ENCODE measurements at regions not wholly inside any gene's neighbourhood (a gene's known extent, or its start where the extent isn't known, plus 50 kb on each side); places are given as distances from the start of the nearest gene placed in this dataset.

- Mint-ChIP-seq H3K27ac (no peak overlapping the region), H3K4me1 (no peaks in the 10 kb centered on the region), H3K36me3 (ENCODE audit: low read depth) (no peaks in the 10 kb centered on the region), H3K9me3 (peaks cover 85% of the 10 kb centered on the region), H3K4me3 (no peak overlapping the region), H3K27me3 (ENCODE audit: insufficient read depth, low read depth, poor library complexity) (no peaks in the 10 kb centered on the region)
- no peaks in the 10 kb centered on the region for H3K36me3 ChIP-seq (ENCODE audit: insufficient read depth)
- H3K79me2 ChIP-seq (replicated peaks; ENCODE audit: insufficient read depth), result no peaks in the 10 kb centered on the region
- H3K4me3 ChIP-seq, result no peak overlapping the region
- no peaks in the 10 kb centered on the region for H3K4me1 ChIP-seq (ENCODE audit: insufficient read depth)
- H3K27me3 ChIP-seq (ENCODE audit: insufficient read depth), result no peaks in the 10 kb centered on the region
- H3K27ac ChIP-seq (ENCODE audit: low read depth), result no peak overlapping the region
- TF ChIP-seq STAT1 (IDR thresholded peaks at IDR 0.05; ENCODE audit: unreplicated experiment) (no peak), REST (IDR thresholded peaks at IDR 0.05; ENCODE audit: unreplicated experiment) (no peak), CTCF (conservative IDR thresholded peaks at IDR 0.05; ENCODE audit: low read depth in 2 of 2) (no peak), JUNB (IDR thresholded peaks at IDR 0.05; ENCODE audit: unreplicated experiment) (no peak), ZNF331 (CRISPR knock-in tag; IDR thresholded peaks at IDR 0.05; ENCODE audit: low read depth) (no peak), CREB1 (CRISPR knock-in tag; IDR thresholded peaks at IDR 0.05; ENCODE audit: low read depth) (no peak), ZNF114 (CRISPR knock-in tag; IDR thresholded peaks at IDR 0.05) (no peak), EZH2phosphoT487 (IDR thresholded peaks at IDR 0.05; ENCODE audit: unreplicated experiment) (no peak), ZNF462 (CRISPR knock-in tag; IDR thresholded peaks at IDR 0.05) (no peak)
- H3F3A ChIP-seq (replicated peaks; ENCODE audit: low read depth), result no peaks in the 10 kb centered on the region
- H4K20me1 ChIP-seq (replicated peaks; ENCODE audit: insufficient read depth), result no peaks in the 10 kb centered on the region
- ATAC-seq, result no peak
- no peak overlapping the region for H2AFZ ChIP-seq
- no peak for DNase-seq (ENCODE audit: low spot score)
- H3K4me2 ChIP-seq, result no peak overlapping the region
- H3K9me2 ChIP-seq (ENCODE audit: insufficient read depth), result no peaks in the 10 kb centered on the region
These were observed 848.3 kb upstream of the TSPY4 start for GRCh38 chrY:8488955-8489354.
